Spleen (tissue), 11 donors: ENCODE measurements at regions not wholly inside any gene's neighbourhood (a gene's known extent, or its start where the extent isn't known, plus 50 kb on each side); places are given as distances from the start of the nearest gene placed in this dataset.

Experiments
- DNase-seq: peaks from one replicate; pipeline ENCODE4 v3.0.0-alpha.2; 2020
- H3K27ac ChIP-seq, 8 donors: fragments of 200-600 bp; sonication (generic) in 7 of 8; 1 replicate in 4 of 8; 2 replicates in 4 of 8; pipeline versions ENCODE4 v1.5.0 to v1.8.0; 2016 to 2021; ENCODE audit warnings: inconsistent platforms in 4 of 8, mild to moderate bottlenecking in 4 of 8, moderate library complexity in 1 of 8
- H3K27me3 ChIP-seq, 7 donors: fragments of 200-600 bp; sonication (generic) in 6 of 7; replicated peaks in 1 of 7; 1 replicate in 4 of 7; 2 replicates in 3 of 7; pipeline versions ENCODE4 v1.5.0 to v1.8.0; 2016 to 2021; ENCODE audit warnings: inconsistent platforms in 3 of 7, mild to moderate bottlenecking in 1 of 7
- H3K36me3 ChIP-seq, 6 donors: fragments of 200-600 bp; sonication (generic) in 5 of 6; 1 replicate in 4 of 6; 2 replicates in 2 of 6; pipeline versions ENCODE4 v1.5.0 to v1.8.0; 2016 to 2021; ENCODE audit warnings: inconsistent platforms in 2 of 6
- H3K4me1 ChIP-seq, 6 donors: fragments of 200-600 bp; sonication (generic) in 5 of 6; 1 replicate in 3 of 6; 2 replicates in 3 of 6; pipeline versions ENCODE4 v1.5.0 to v1.8.0; 2016 to 2021; ENCODE audit warnings: inconsistent platforms in 3 of 6
- H3K4me3 ChIP-seq, 8 donors: fragments of 200-600 bp; sonication (generic) in 7 of 8; 1 replicate in 4 of 8; 2 replicates in 4 of 8; pipeline versions ENCODE4 v1.5.0 to v1.8.0; 2016 to 2021; ENCODE audit warnings: inconsistent platforms in 4 of 8, mild to moderate bottlenecking in 4 of 8, moderate library complexity in 2 of 8
- H3K9me3 ChIP-seq, 8 donors: fragments of 200-600 bp; sonication (generic) in 7 of 8; 1 replicate in 4 of 8; 2 replicates in 4 of 8; pipeline versions ENCODE4 v1.5.0 to v1.8.0; 2016 to 2021; ENCODE audit warnings: inconsistent platforms in 4 of 8
- POLR2A ChIP-seq, 3 donors: fragments of 450-650 bp; IDR thresholded peaks; one replicate each; pipeline ENCODE4 v1.5.1; 2017; ENCODE audit warnings: antibody characterized with exemption in 3 of 3, mild to moderate bottlenecking in 1 of 3
- POLR2AphosphoS5 ChIP-seq, 3 donors: sonication (generic); formaldehyde crosslinking; IDR thresholded peaks; one replicate each; pipeline ENCODE4 v1.5.1; 2017; ENCODE audit warnings: antibody characterized with exemption in 3 of 3
- WGBS, 5 donors: extraction: QIAGEN DNeasy Blood & Tissue Kit in 3 of 5; methylation state at CpG; one replicate each; pipeline versions ENCODE4 v1.1.5 to v1.1.7; 2013 to 2018; 5-methylcytosine and 5-hydroxymethylcytosine counted together
- intact Hi-C: fragments of 100-400 bp; cut with DNase I; formaldehyde crosslinking; loops from one replicate; pipeline ENCODE4 v1.15.0; 2023; ENCODE audit warnings: low total_unique reads
- TF ChIP-seq, protein P1 (sequence below), 11 experiments: fragments of 200-600 bp in 7 of 11; fragments of 450-650 bp in 4 of 11; sonication (generic) in 4 of 11; IDR thresholded peaks in 8 of 11; conservative IDR thresholded peaks in 3 of 11; 1 replicate in 7 of 11; 2 replicates in 4 of 11; pipeline versions ENCODE4 v1.4.0 to v1.8.0; 2016 to 2021; ENCODE audit warnings: antibody characterized with exemption in 11 of 11, inconsistent platforms in 4 of 11, mild to moderate bottlenecking in 1 of 11
- donor health status: healthy with polysubstance abuse.
- donor health status: DM: no; HTN: no; CAD: no; lungs with moderate emphysema.
- donor health status: DM: no; HTN: no; CAD: no.
- donor health status: Bipolar disorder and iron deficiency.
- donor health status: healthy.
- donor health status: DM: no; HTN: no; CAD: no.
- donor health status: DM: yes; HTN: yes; CAD: no.

- Histone ChIP-seq H3K9me3 (no peaks in the 10 kb centered on the region), H3K36me3 (no peaks in the 10 kb centered on the region), H3K27me3 (no peaks in the 10 kb centered on the region), H3K27ac (no peak overlapping the region), H3K4me3 (no peak overlapping the region), H3K4me1 (no peaks in the 10 kb centered on the region)
- TF ChIP-seq POLR2A (IDR thresholded peaks at IDR 0.05): no peak
- TF ChIP-seq POLR2AphosphoS5 (IDR thresholded peaks at IDR 0.05): no peak
- TF ChIP-seq, protein P1, sequence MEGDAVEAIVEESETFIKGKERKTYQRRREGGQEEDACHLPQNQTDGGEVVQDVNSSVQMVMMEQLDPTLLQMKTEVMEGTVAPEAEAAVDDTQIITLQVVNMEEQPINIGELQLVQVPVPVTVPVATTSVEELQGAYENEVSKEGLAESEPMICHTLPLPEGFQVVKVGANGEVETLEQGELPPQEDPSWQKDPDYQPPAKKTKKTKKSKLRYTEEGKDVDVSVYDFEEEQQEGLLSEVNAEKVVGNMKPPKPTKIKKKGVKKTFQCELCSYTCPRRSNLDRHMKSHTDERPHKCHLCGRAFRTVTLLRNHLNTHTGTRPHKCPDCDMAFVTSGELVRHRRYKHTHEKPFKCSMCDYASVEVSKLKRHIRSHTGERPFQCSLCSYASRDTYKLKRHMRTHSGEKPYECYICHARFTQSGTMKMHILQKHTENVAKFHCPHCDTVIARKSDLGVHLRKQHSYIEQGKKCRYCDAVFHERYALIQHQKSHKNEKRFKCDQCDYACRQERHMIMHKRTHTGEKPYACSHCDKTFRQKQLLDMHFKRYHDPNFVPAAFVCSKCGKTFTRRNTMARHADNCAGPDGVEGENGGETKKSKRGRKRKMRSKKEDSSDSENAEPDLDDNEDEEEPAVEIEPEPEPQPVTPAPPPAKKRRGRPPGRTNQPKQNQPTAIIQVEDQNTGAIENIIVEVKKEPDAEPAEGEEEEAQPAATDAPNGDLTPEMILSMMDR (IDR thresholded peaks at IDR 0.05 in 8 of 11, conservative IDR thresholded peaks at IDR 0.05 in 3 of 11): no peak
- intact Hi-C loops: no loop called here
- WGBS, 5 donors: 76 to 94% (median 85%) methylated on average over 2 of the region's 2 CpGs
- DNase-seq: no peak
Measured at GRCh38 chr3:125645616-125646015, 50.3 kb upstream of the OSBPL11 start.

- no peaks in the 10 kb centered on the region for H3K9me3 ChIP-seq
- DNase-seq: no peak
- no peak overlapping the region for H3K4me3 ChIP-seq
- intact Hi-C loops: no loop called here
- TF ChIP-seq, protein P1 (IDR thresholded peaks at IDR 0.05 in 8 of 11, conservative IDR thresholded peaks at IDR 0.05 in 3 of 11): no peak
- TF ChIP-seq POLR2AphosphoS5 (IDR thresholded peaks at IDR 0.05): no peak
- TF ChIP-seq POLR2A (IDR thresholded peaks at IDR 0.05): no peak
- no peaks in the 10 kb centered on the region for H3K27me3 ChIP-seq
- 65 to 88% (median 77%) methylated on average over 1 of the region's 1 CpG for WGBS, 5 donors
- no peak overlapping the region for H3K27ac ChIP-seq
- no peaks in the 10 kb centered on the region for H3K4me1 ChIP-seq
- H3K36me3 ChIP-seq: no peaks in the 10 kb centered on the region
Measured at GRCh38 chr3:125646581-125646980, 51.3 kb upstream of the OSBPL11 start.

- H3K4me3 ChIP-seq: no peak overlapping the region
- H3K27me3 ChIP-seq: no peaks in the 10 kb centered on the region
- no peaks in the 10 kb centered on the region for H3K9me3 ChIP-seq
- DNase-seq: no peak
- intact Hi-C loops: no loop called here
- WGBS, 5 donors: 67 to 84% (median 78%) methylated on average over 8 of the region's 8 CpGs
- H3K36me3 ChIP-seq: no peaks in the 10 kb centered on the region
- TF ChIP-seq, protein P1 (IDR thresholded peaks at IDR 0.05 in 8 of 11, conservative IDR thresholded peaks at IDR 0.05 in 3 of 11): no peak
- TF ChIP-seq POLR2A (IDR thresholded peaks at IDR 0.05) (no peak), POLR2AphosphoS5 (IDR thresholded peaks at IDR 0.05) (no peak)
- H3K4me1 ChIP-seq: no peaks in the 10 kb centered on the region
- no peak overlapping the region for H3K27ac ChIP-seq
Measured at GRCh38 chr3:125647318-125648014, 52.2 kb upstream of the OSBPL11 start.

DNA sequence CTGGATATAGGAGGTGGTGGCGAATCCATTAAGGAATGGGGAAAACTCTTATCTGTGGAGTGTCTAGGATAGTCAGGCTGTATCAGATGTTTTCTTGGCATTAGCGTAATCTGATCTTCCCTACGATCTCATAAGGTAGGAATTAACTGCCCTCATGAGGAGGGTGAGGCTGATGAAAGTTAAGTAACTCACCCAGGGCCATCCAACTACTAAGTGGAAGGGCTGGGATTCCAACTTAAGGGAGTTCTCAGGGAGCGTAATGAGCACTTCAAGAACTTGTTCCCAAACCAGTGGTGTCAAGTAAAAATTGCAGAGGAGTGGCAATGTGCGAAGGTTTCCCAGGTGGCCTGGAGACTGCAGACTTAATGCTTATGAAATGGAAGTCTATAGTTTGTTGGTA, 55.9 kb upstream of the OSBPL11 start:
- no peaks in the 10 kb centered on the region for H3K36me3 ChIP-seq
- DNase-seq: no peak
- intact Hi-C loops: no loop called here
- WGBS, 5 donors: 86 to 92% (median 90%) methylated on average over 5 of the region's 5 CpGs
- H3K27me3 ChIP-seq: no peaks in the 10 kb centered on the region
- H3K4me1 ChIP-seq: no peaks in the 10 kb centered on the region
- no peak for TF ChIP-seq POLR2AphosphoS5 (IDR thresholded peaks at IDR 0.05)
- TF ChIP-seq, protein P1 (IDR thresholded peaks at IDR 0.05 in 8 of 11, conservative IDR thresholded peaks at IDR 0.05 in 3 of 11): no peak
- TF ChIP-seq POLR2A (IDR thresholded peaks at IDR 0.05): no peak
- H3K4me3 ChIP-seq: no peak overlapping the region
- H3K9me3 ChIP-seq: no peaks in the 10 kb centered on the region
- H3K27ac ChIP-seq: no peak overlapping the region
